ENCODE measurements at regions not wholly inside any gene's neighbourhood (a gene's known extent, or its start where the extent isn't known, plus 50 kb on each side); places are given as distances from the start of the nearest gene placed in this dataset.

GRCh38 chr3:117097351-117097750, 387.8 kb downstream of the TUSC7 start:
- TF ChIP-seq CTCF (conservative IDR thresholded peaks at IDR 0.05) = no peak
- no peak for TF ChIP-seq EZH2 (IDR thresholded peaks at IDR 0.05; ENCODE audit: low read depth)

Measured in PC-9 (cell line).